BLaER1 treated with 17β-estradiol and CSF1 and Interleukin-3, amounts not matched to agents 10 nM and 100 nM (cell line): ENCODE measurements at regions not wholly inside any gene's neighbourhood (a gene's known extent, or its start where the extent isn't known, plus 50 kb on each side); places are given as distances from the start of the nearest gene placed in this dataset.
"Not testable (repeated sequence)": the region's sequence is repeated elsewhere in the genome, so short reads cannot be mapped to it uniquely, and the experiment has no call there.

Experiments
- H3K27ac ChIP-seq, 11 experiments: shearing (Covaris generic); formaldehyde crosslinking; 2 replicates each; pipeline ENCODE4 v1.8.1; 2022
- H3K27me3 ChIP-seq, 11 experiments: shearing (Covaris generic); formaldehyde crosslinking; 2 replicates each; pipeline ENCODE4 v1.8.1; 2022
- H3K36me3 ChIP-seq, 11 experiments: shearing (Covaris generic); formaldehyde crosslinking; 2 replicates each; pipeline ENCODE4 v1.8.1; 2022
- H3K4me1 ChIP-seq, 10 experiments: shearing (Covaris generic); formaldehyde crosslinking; 2 replicates each; pipeline ENCODE4 v1.8.1; 2022
- H3K4me2 ChIP-seq, 11 experiments: shearing (Covaris generic); formaldehyde crosslinking; 2 replicates each; pipeline ENCODE4 v1.8.1; 2022
- H3K4me3 ChIP-seq, 10 experiments: shearing (Covaris generic); formaldehyde crosslinking; 2 replicates each; pipeline ENCODE4 v1.8.1; 2022
- H3K9ac ChIP-seq, 11 experiments: shearing (Covaris generic); formaldehyde crosslinking; 2 replicates each; pipeline ENCODE4 v1.8.1; 2022
- H3K9me3 ChIP-seq, 11 experiments: shearing (Covaris generic); formaldehyde crosslinking; replicated peaks in 1 of 11; 2 replicates each; pipeline ENCODE4 v1.8.1; 2022
- H4K20me1 ChIP-seq, 11 experiments: shearing (Covaris generic); formaldehyde crosslinking; 2 replicates each; pipeline ENCODE4 v1.8.1; 2022
- Cebpa-rat ChIP-seq, 11 experiments: shearing (Covaris generic); IDR thresholded peaks; 2 replicates each; pipeline ENCODE4 v1.8.1; 2022

DNA sequence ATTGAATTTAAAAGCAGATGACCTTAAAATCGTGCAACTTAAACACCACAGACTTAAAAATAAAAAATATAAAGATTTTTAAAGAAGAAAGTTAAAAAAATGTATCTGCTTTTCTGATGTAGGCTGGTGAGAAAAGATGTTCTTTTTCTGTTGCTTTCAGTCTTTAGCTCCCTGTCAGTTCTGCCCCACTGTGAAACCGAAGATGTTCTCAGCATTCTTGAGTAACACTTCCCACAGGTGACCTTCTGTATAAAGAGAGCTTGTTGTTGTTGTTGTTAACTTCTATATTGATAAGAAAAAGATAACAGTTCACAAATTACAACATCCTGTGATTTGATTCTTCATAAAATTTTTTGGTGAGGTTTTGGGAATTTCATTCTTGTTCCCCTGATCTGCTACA is 377.9 kb upstream of the RGS6 start:
- no peak for TF ChIP-seq Cebpa-rat (IDR thresholded peaks at IDR 0.05)
- Histone ChIP-seq H3K4me3 (no peak overlapping the region), H3K9me3 (no peaks in the 10 kb centered on the region), H4K20me1 (peaks cover 0 to 100% (median 0%) of the 10 kb centered on the region in 11 experiments; a peak in 4 of 22 replicates), H3K9ac (no peak overlapping the region), H3K4me1 (peaks cover 17 to 64% (median 23%) of the 10 kb centered on the region in 10 experiments), H3K27me3 (no peaks in the 10 kb centered on the region), H3K4me2 (peak overlapping the region in 2 of 11 experiments; percentile 31 to 70; a peak in 3 of 22 replicates), H3K36me3 (peaks cover 0 to 33% (median 0%) of the 10 kb centered on the region in 11 experiments; a peak in 5 of 22 replicates), H3K27ac (peak overlapping the region in 1 of 11 experiments; percentile 63; a peak in 1 of 22 replicates)

GRCh38 chr14:71554959-71555612 is 377.1 kb upstream of the RGS6 start:
- no peak for TF ChIP-seq Cebpa-rat (IDR thresholded peaks at IDR 0.05)
- no peak overlapping the region for H3K4me3 ChIP-seq
- H3K27me3 ChIP-seq = no peaks in the 10 kb centered on the region
- H3K36me3 ChIP-seq = peaks cover 0 to 33% (median 0%) of the 10 kb centered on the region in 11 experiments; a peak in 5 of 22 replicates
- peaks cover 17 to 56% (median 23%) of the 10 kb centered on the region in 10 experiments for H3K4me1 ChIP-seq
- H3K9me3 ChIP-seq = no peaks in the 10 kb centered on the region
- H4K20me1 ChIP-seq = peaks cover 0 to 100% (median 0%) of the 10 kb centered on the region in 11 experiments; a peak in 4 of 22 replicates
- H3K27ac ChIP-seq = peak overlapping the region; percentile 0 to 74 (median 54); a peak in 19 of 22 replicates
- H3K4me2 ChIP-seq = peak overlapping the region; percentile 38 to 82 (median 57)
- H3K9ac ChIP-seq = peak overlapping the region in 5 of 11 experiments; percentile 0 to 45 (median 14); a peak in 5 of 22 replicates

GRCh38 chr14:71555654-71556559 is 376.3 kb upstream of the RGS6 start:
- H3K4me2 ChIP-seq = peak overlapping the region; percentile 38 to 82 (median 57)
- H3K4me1 ChIP-seq = peaks cover 17 to 48% (median 23%) of the 10 kb centered on the region in 10 experiments
- H3K9ac ChIP-seq = peak overlapping the region in 4 of 11 experiments; percentile 0 to 45 (median 12); a peak in 6 of 22 replicates
- no peak overlapping the region for H3K4me3 ChIP-seq
- peaks cover 0 to 100% (median 0%) of the 10 kb centered on the region in 11 experiments; a peak in 4 of 22 replicates for H4K20me1 ChIP-seq
- peaks cover 0 to 27% (median 0%) of the 10 kb centered on the region in 11 experiments; a peak in 5 of 22 replicates for H3K36me3 ChIP-seq
- TF ChIP-seq Cebpa-rat (IDR thresholded peaks at IDR 0.05) = peak in 1 of 11 experiments; percentile 34; a peak in 1 of 22 replicates
- peak overlapping the region; percentile 16 to 74 (median 54); a peak in 18 of 22 replicates for H3K27ac ChIP-seq
- H3K27me3 ChIP-seq = no peaks in the 10 kb centered on the region
- no peaks in the 10 kb centered on the region for H3K9me3 ChIP-seq

- TF ChIP-seq Cebpa-rat (IDR thresholded peaks at IDR 0.05) = no peak
- 0 out of 22 replicates have a peak overlapping the region, but pooled peaks of 1 of the 11 experiments have one; percentile 14 for H3K9ac ChIP-seq
Measured at GRCh38 chr14:71556730-71557129, 375.5 kb upstream of the RGS6 start.

DNA sequence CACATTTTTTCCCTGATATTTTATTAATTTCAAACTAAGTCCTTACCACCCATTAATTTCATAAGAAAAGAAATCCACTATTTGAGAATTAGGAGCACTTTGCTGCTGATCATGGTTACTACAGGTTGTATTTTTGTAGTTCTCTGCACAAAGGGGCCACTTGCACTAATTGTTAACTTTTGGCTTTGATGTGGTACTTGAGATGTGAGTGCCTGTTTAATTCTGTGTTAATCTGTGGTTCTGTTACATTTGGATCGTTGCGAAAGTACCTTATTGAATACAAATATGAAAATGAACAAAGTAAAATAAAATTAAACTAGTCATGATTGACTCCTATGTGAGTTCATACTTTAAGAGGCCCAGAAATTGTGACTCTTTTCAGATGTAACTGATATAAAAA is 374.9 kb upstream of the RGS6 start:
- Histone ChIP-seq H3K9ac (no peak overlapping the region), H4K20me1 (peaks cover 0 to 99% (median 0%) of the 10 kb centered on the region in 11 experiments; a peak in 4 of 22 replicates), H3K27ac (no peak overlapping the region), H3K4me2 (no peak overlapping the region), H3K9me3 (no peaks in the 10 kb centered on the region), H3K4me1 (peaks cover 17 to 42% (median 23%) of the 10 kb centered on the region in 10 experiments), H3K27me3 (no peaks in the 10 kb centered on the region), H3K36me3 (peaks cover 0 to 25% (median 0%) of the 10 kb centered on the region in 11 experiments; a peak in 5 of 22 replicates), H3K4me3 (no peak overlapping the region)
- TF ChIP-seq Cebpa-rat (IDR thresholded peaks at IDR 0.05) = no peak

More at GRCh38 chr14:71556730-71557129, 375.5 kb upstream of the RGS6 start:
- H3K4me3 ChIP-seq = no peak overlapping the region
- no peaks in the 10 kb centered on the region for H3K9me3 ChIP-seq
- H4K20me1 ChIP-seq = peaks cover 0 to 100% (median 0%) of the 10 kb centered on the region in 11 experiments; a peak in 4 of 22 replicates
- peaks cover 0 to 25% (median 0%) of the 10 kb centered on the region in 11 experiments; a peak in 5 of 22 replicates for H3K36me3 ChIP-seq
- peaks cover 17 to 42% (median 23%) of the 10 kb centered on the region in 10 experiments for H3K4me1 ChIP-seq
- H3K27me3 ChIP-seq = no peaks in the 10 kb centered on the region
- H3K27ac ChIP-seq = peak overlapping the region in 9 of 11 experiments; percentile 16 to 74 (median 55); a peak in 12 of 22 replicates
- peak overlapping the region in 8 of 11 experiments; percentile 38 to 82 (median 50); a peak in 12 of 22 replicates for H3K4me2 ChIP-seq

DNA sequence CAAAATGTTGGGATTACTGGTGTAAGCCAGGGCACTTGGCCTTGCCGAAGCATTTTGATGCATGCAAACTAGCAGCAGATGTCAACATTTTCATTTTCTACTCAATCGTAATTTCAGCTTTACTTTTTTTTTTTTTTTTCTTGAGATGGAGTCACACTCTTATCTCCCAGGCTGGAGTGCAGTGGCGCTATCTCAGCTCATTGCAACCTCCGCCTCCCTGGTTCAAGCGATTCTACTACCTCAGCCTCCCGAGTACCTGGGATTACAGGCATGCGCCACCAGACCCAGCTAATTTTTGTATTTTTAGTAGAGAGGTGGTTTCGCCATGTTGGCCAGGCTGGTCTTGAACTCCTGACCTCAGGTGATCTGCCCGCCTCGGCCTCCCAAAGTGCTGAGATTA is 373.3 kb upstream of the RGS6 start:
- peaks cover 17 to 34% (median 23%) of the 10 kb centered on the region in 10 experiments for H3K4me1 ChIP-seq
- H3K4me2 ChIP-seq, H3K27ac ChIP-seq: not testable (repeated sequence)

GRCh38 chr14:71560751-71561150 is 371.5 kb upstream of the RGS6 start:
- Histone ChIP-seq H3K4me1 (peaks cover 8 to 30% (median 11%) of the 10 kb centered on the region in 10 experiments), H3K9ac (no peak overlapping the region), H4K20me1 (peaks cover 0 to 99% (median 0%) of the 10 kb centered on the region in 11 experiments; a peak in 4 of 22 replicates), H3K27ac (no peak overlapping the region), H3K36me3 (peaks cover 0 to 19% (median 0%) of the 10 kb centered on the region in 11 experiments; a peak in 4 of 22 replicates), H3K4me3 (no peak overlapping the region), H3K4me2 (no peak overlapping the region), H3K27me3 (no peaks in the 10 kb centered on the region), H3K9me3 (no peaks in the 10 kb centered on the region)
- no peak for TF ChIP-seq Cebpa-rat (IDR thresholded peaks at IDR 0.05)

More for the DNA sequence above, 373.3 kb upstream of the RGS6 start:
- not testable (repeated sequence) for H3K27me3 ChIP-seq, H3K4me3 ChIP-seq, H3K9me3 ChIP-seq, H3K9ac ChIP-seq
- Histone ChIP-seq H4K20me1 (peaks cover 0 to 99% (median 0%) of the 10 kb centered on the region in 11 experiments; a peak in 4 of 22 replicates), H3K36me3 (peaks cover 0 to 19% (median 0%) of the 10 kb centered on the region in 11 experiments; a peak in 4 of 22 replicates)

DNA sequence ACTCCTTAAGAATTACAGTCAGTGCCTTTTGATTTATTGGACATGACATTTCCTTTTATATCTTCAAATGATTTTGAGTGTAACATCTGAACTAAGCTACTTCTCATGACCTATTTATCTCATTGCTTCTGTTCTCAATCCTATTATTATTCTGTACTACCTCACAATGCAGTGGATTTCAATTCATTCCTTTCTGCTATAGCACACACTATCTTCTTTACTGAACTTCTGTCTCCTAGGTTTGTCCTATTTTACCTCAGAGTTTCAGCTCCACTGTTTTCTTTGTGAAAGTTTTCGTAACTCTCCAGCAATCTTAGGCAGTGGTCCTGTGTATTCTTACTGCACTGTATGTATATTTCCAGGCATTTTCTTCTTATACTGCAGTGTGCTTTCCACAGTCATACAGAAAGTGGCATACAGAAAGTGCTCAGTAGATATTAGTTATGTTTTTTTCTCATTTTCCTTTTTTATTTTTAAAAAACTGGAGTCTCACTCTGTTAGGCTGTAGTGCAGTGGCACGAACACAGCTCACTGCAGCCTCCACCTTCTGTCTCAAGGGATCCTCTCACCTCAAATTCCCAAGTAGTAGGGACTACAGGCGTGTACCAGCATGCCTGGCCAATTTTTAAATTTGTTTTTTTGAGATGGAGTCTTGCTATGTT is 368.6 kb upstream of the RGS6 start:
- no peak overlapping the region for H3K9ac ChIP-seq
- H3K4me2 ChIP-seq = no peak overlapping the region; a peak in 1 of 22 replicates
- H4K20me1 ChIP-seq = peaks cover 0 to 99% (median 0%) of the 10 kb centered on the region in 11 experiments; a peak in 4 of 22 replicates
- no peak overlapping the region for H3K4me3 ChIP-seq
- H3K27ac ChIP-seq = no peak overlapping the region
- peaks cover 5 to 43% (median 11%) of the 10 kb centered on the region in 10 experiments; a peak in 17 of 20 replicates for H3K4me1 ChIP-seq
- H3K9me3 ChIP-seq = no peaks in the 10 kb centered on the region
- no peak for TF ChIP-seq Cebpa-rat (IDR thresholded peaks at IDR 0.05)
- peaks cover 0 to 13% (median 0%) of the 10 kb centered on the region in 11 experiments; a peak in 3 of 22 replicates for H3K36me3 ChIP-seq
- no peaks in the 10 kb centered on the region for H3K27me3 ChIP-seq
